GM06990 (cell line): ENCODE measurements at regions not wholly inside any gene's neighbourhood (a gene's known extent, or its start where the extent isn't known, plus 50 kb on each side); places are given as distances from the start of the nearest gene placed in this dataset.

Source experiments
- DNase-seq: peaks from one replicate; pipeline ENCODE4 v3.0.0-alpha.2; 2011; ENCODE audit not compliant: insufficient read length; ENCODE audit errors: extremely low read depth
- H3K27me3 ChIP-seq: replicated peaks from 2 replicates; pipeline ENCODE4 v1.6.0; 2011; ENCODE audit warnings: low read length; ENCODE audit not compliant: control insufficient read depth, insufficient read depth
- H3K36me3 ChIP-seq: 2 replicates; pipeline ENCODE4 v1.5.1; 2011; ENCODE audit warnings: low read length; ENCODE audit not compliant: control insufficient read depth, insufficient read depth
- H3K4me3 ChIP-seq: replicated peaks from 2 replicates; pipeline ENCODE4 v1.5.1; 2011; ENCODE audit warnings: low read depth, mild to moderate bottlenecking, control low read depth, low read length
- TF ChIP-seq, protein P1 (sequence below): IDR thresholded peaks from 2 replicates; pipeline ENCODE4 v1.5.1; 2011; ENCODE audit warnings: low read length, control low read depth, mild to moderate bottlenecking, inconsistent platforms; ENCODE audit not compliant: insufficient read depth, poor library complexity, severe bottlenecking

DNA sequence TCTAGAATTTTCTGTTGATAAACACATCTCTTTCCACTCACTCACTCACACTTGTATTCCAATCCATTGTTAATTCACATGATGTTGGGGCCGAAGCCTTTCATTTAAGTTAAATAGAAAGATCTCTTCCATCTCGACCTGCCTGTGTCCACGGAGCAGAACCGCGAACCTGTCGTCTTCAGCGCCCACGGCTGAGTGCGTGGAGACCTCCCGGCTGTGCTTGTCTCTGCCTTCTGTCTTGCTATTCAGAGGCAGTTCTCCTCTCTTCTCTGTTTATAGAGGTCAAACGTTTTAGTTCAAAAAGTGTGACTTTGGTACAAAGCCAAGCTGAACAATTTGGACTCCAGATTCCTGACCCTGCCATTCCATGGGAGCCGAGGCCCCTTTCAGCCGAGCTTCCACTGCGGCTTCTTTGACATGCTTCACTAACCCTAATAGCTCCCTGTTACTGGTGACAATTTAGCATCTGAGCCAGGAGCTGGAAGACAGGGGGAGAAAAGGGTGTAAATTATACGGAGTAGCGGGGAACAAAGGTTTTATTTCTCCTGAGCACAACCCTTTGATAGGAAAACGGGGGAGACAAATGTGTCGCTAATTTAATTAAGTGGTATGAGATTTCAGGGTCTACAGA lies 314.4 kb upstream of the IRX4 start:
- no peak for DNase-seq

DNA sequence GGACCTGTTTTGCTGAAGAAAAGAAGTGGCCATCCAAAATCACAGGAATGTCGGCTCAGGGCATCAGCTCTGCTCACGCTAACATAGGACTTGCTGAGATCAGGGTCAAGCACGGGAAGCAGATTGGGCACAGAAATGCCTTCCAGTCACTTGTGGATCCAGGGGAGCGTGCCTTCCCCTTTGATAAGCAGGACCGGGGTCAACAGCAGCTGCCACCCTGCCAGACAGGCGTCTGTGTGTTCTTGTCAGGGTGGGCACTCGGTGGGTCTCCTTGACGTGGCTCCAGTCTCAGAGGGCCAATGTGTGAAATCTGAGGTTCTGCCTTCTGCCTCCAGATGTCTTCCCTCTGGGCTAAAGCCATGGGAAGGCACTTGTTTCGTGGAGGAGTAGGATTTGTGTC lies 313.7 kb upstream of the IRX4 start:
- H3K27me3 ChIP-seq: no peaks in the 10 kb centered on the region
- no peaks in the 10 kb centered on the region for H3K36me3 ChIP-seq
- TF ChIP-seq, protein P1, sequence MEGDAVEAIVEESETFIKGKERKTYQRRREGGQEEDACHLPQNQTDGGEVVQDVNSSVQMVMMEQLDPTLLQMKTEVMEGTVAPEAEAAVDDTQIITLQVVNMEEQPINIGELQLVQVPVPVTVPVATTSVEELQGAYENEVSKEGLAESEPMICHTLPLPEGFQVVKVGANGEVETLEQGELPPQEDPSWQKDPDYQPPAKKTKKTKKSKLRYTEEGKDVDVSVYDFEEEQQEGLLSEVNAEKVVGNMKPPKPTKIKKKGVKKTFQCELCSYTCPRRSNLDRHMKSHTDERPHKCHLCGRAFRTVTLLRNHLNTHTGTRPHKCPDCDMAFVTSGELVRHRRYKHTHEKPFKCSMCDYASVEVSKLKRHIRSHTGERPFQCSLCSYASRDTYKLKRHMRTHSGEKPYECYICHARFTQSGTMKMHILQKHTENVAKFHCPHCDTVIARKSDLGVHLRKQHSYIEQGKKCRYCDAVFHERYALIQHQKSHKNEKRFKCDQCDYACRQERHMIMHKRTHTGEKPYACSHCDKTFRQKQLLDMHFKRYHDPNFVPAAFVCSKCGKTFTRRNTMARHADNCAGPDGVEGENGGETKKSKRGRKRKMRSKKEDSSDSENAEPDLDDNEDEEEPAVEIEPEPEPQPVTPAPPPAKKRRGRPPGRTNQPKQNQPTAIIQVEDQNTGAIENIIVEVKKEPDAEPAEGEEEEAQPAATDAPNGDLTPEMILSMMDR: no peak
- no peak overlapping the region for H3K4me3 ChIP-seq
- DNase-seq: no peak

More for the DNA sequence above, 314.4 kb upstream of the IRX4 start:
- H3K27me3 ChIP-seq: no peaks in the 10 kb centered on the region
- TF ChIP-seq, protein P1: no peak
- H3K4me3 ChIP-seq: no peak overlapping the region
- H3K36me3 ChIP-seq: no peaks in the 10 kb centered on the region

DNA sequence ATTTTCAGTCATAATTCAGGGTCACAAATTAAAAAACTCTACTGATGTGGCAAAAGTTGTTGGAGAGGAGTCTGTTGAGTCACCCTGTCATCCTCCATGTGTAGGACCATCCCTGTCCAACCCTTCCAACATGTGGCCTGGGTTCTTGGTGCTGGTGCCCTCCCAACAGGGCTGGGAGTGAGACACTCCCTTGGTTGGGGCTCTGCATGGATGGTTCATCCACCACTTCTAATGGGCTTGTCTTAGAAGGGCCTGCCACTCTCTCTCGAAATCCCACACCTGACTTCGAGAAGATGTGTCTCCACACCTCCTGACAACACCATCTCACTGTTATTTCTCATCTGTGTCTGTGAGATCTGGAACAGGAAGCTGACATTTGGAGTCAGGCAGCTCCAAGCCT lies 312.2 kb upstream of the IRX4 start:
- TF ChIP-seq, protein P1: no peak
- Histone ChIP-seq H3K36me3 (no peaks in the 10 kb centered on the region), H3K27me3 (no peaks in the 10 kb centered on the region), H3K4me3 (no peak overlapping the region)
- no peak for DNase-seq

DNA sequence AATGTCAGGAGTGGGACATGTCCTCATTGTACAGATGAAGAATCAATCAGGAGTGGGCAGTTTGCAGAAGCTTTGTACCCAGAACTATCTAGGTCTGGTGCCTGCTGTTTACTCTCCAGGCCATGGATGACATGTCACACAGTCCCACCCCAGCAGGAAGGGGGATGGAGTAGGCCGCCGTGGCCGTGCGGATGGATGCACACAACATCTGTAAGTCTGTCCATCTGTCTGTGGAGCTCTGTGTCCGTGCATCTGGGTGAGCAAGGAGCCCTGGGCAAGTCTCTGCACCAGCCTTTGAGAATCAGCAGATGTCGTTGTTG lies 311.5 kb upstream of the IRX4 start:
- TF ChIP-seq, protein P1: no peak
- H3K27me3 ChIP-seq: no peaks in the 10 kb centered on the region
- no peak for DNase-seq

DNA sequence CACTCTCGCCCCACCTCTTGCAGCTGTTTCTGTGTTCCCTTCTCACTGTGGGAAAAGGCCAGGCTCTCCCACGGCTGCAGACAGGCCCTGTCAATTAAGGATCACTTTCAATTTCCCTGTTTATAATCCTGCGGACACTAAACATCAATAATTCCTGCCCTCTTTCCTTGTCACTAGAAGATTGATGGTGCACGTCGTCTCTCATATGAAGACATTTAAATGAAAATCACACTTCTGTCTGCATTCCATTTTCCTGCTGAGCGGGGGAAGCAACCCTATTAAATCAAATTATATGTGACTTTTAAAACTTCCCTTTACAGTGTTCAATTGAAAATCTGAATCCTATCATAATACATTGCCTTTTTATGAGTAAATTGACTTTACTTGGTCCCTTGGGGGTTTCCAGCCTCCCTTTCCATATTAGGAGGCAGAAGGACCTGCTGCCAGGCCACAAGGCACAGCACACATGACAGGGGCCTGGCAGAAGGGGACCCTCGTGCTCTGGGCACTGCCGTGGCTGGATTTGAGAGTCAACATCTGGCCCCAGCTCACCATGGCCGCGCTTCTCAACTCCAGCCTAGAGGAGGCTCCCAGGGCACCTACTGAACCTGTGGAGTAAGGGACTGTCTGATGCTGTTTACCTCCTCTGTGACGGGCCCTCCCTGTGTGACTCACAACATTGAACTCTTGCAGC lies 311.0 kb upstream of the IRX4 start:
- TF ChIP-seq, protein P1: no peak
- DNase-seq: no peak
- H3K36me3 ChIP-seq: no peaks in the 10 kb centered on the region
- no peak overlapping the region for H3K4me3 ChIP-seq
- no peaks in the 10 kb centered on the region for H3K27me3 ChIP-seq

More for the DNA sequence above, 311.5 kb upstream of the IRX4 start:
- no peak overlapping the region for H3K4me3 ChIP-seq
- H3K36me3 ChIP-seq: no peaks in the 10 kb centered on the region

DNA sequence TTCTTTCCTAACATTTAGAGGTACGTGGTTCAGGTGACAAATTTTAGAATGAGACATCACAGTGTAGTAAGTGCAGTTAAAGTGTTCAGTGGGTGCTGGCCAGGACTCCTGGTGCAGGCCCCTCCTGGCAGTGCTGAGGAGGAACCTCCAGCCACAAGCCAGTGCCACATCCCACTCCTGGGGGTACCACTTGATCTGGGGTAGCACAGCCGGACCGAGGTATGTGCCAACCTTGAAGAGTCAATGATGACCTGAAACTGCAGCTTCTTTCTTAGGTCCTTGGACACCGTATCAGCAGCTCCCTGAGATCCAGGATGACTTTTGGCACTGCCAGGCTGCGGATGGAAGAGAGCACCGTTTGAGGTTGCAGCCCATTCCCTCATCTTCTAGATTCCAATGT lies 310.4 kb upstream of the IRX4 start:
- Histone ChIP-seq H3K27me3 (no peaks in the 10 kb centered on the region), H3K4me3 (no peak overlapping the region), H3K36me3 (no peaks in the 10 kb centered on the region)
- DNase-seq: no peak
- TF ChIP-seq, protein P1: no peak
